ENCODE measurements at regions not wholly inside any gene's neighbourhood (a gene's known extent, or its start where the extent isn't known, plus 50 kb on each side); places are given as distances from the start of the nearest gene placed in this dataset.

DNA sequence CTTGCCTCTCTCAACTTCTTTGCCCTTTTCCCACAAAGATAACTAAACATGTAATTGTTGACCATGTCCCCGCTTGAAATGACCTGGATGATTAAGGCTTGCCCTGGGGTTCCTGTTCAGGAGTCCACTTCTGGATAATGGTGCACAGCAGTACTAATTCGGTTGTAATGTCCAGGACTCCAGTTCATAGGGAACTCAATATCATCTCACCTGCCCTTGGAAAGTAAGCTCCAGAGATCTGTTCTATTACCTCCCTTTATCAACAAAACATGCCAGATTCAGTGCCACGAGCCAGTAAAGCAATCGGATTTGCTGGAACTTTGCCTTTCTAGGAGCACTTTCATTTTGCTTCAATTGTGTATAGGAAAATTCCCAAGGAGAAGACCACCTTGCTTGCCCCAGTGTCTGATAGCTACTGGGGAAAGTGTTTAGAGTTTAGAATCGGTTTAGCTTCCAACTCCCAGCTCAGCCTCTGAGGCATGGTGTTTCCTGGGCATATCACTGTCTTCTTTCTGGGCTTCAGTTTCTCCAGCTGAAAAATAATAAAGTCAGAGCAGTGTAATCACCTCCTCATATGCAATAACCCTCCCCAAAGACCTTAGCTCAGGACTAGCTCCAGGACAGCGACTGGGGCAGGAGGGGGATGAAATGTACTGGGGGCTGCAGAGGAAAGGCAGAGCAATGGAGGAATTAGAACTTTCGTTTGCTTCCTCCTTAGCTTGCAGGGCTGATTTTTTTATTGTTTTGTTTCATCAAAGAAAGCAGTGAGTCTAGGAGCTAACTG is 162.6 kb upstream of the CYRIA start:
- ATAC-seq, result no peak
- Mint-ChIP-seq H3K4me1 (no peaks in the 10 kb centered on the region), H3K27ac (no peak overlapping the region), H3K27me3 (ENCODE audit: low read depth in 2 of 2) (peaks cover 0 to 8% of the 10 kb centered on the region in 2 donors), H3K9me3 (peaks cover 0 to 2% of the 10 kb centered on the region in 2 donors), H3K4me3 (no peak overlapping the region), H3K36me3 (no peaks in the 10 kb centered on the region)
- Histone ChIP-seq H3K4me3 (ENCODE audit: low read length) (no peak overlapping the region), H3K27me3 (ENCODE audit: control insufficient read depth, insufficient read depth, low read length) (no peaks in the 10 kb centered on the region), H3K4me1 (ENCODE audit: control insufficient read depth, insufficient read depth, low read length) (no peaks in the 10 kb centered on the region), H3K36me3 (ENCODE audit: control insufficient read depth, insufficient read depth, low read length) (no peaks in the 10 kb centered on the region), H3K27ac (ENCODE audit: low read length) (no peak overlapping the region), H3K9me3 (ENCODE audit: control insufficient read depth, insufficient read depth, low read length) (no peaks in the 10 kb centered on the region)
- WGBS (ENCODE audit: insufficient coverage), result 75% methylated on average over 7 of the region's 7 CpGs
- no peak for DNase-seq
- intact Hi-C loops (cut with micrococcal nuclease), result no loop called here
- TF ChIP-seq, protein P1, sequence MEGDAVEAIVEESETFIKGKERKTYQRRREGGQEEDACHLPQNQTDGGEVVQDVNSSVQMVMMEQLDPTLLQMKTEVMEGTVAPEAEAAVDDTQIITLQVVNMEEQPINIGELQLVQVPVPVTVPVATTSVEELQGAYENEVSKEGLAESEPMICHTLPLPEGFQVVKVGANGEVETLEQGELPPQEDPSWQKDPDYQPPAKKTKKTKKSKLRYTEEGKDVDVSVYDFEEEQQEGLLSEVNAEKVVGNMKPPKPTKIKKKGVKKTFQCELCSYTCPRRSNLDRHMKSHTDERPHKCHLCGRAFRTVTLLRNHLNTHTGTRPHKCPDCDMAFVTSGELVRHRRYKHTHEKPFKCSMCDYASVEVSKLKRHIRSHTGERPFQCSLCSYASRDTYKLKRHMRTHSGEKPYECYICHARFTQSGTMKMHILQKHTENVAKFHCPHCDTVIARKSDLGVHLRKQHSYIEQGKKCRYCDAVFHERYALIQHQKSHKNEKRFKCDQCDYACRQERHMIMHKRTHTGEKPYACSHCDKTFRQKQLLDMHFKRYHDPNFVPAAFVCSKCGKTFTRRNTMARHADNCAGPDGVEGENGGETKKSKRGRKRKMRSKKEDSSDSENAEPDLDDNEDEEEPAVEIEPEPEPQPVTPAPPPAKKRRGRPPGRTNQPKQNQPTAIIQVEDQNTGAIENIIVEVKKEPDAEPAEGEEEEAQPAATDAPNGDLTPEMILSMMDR (IDR thresholded peaks at IDR 0.05), result no peak

DNA sequence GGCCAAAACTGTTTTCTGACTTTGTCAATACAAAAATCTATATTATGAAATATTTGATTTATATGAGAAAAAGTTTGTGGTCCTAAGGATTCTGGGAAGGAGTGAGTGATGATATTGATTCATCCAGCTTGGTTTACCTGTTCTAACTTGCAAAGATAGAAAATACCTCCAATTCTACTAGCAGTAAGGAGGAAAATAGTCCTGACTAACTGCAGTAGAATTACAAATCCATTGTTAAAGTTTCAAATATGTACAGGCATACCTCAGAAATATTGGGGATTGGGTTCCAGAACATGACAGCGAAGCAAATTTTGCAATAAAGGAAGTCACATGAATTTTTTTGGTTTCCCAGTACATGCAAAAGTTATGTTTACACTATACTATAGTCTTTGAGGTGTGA is 158.8 kb upstream of the CYRIA start:
- WGBS (ENCODE audit: insufficient coverage), result 83% methylated on average over 1 of the region's 1 CpG
- ATAC-seq (no peak), DNase-seq (no peak)
- Histone ChIP-seq H3K4me1 (ENCODE audit: control insufficient read depth, insufficient read depth, low read length) (no peaks in the 10 kb centered on the region), H3K4me3 (ENCODE audit: low read length) (no peak overlapping the region), H3K27me3 (ENCODE audit: control insufficient read depth, insufficient read depth, low read length) (no peaks in the 10 kb centered on the region), H3K27ac (ENCODE audit: low read length) (no peak overlapping the region), H3K36me3 (ENCODE audit: control insufficient read depth, insufficient read depth, low read length) (no peaks in the 10 kb centered on the region), H3K9me3 (ENCODE audit: control insufficient read depth, insufficient read depth, low read length) (no peaks in the 10 kb centered on the region)
- no peaks in the 10 kb centered on the region for H3K4me1 Mint-ChIP-seq
- intact Hi-C loops (cut with micrococcal nuclease), result no loop called here
- H3K27ac Mint-ChIP-seq, result no peak overlapping the region
- H3K9me3 Mint-ChIP-seq, result peaks cover 2% of the 10 kb centered on the region in 2 donors
- H3K36me3 Mint-ChIP-seq, result no peaks in the 10 kb centered on the region
- TF ChIP-seq, protein P1 (IDR thresholded peaks at IDR 0.05), result no peak
- no peak overlapping the region for H3K4me3 Mint-ChIP-seq
- H3K27me3 Mint-ChIP-seq (ENCODE audit: low read depth in 2 of 2), result peaks cover 0 to 10% of the 10 kb centered on the region in 2 donors

DNA sequence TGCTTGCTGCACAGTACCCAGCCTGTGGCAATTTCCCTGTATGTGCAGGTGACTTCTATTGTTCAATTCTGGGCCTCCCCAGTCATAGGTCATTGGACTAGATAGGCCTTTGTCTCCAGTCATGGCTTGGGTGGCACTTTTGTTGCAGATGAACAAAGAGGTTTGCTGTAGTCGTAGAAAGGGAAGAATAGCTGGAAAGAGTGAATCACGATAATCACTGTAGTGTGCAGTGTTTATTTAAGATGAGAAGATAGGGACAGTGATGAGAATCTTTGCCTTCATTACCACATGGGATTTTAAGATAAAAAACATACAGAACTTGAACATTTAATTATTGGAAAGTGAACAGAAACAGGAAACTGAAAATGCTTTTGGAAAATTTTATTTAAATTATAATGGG is 156.1 kb upstream of the CYRIA start:
- Mint-ChIP-seq H3K36me3 (no peaks in the 10 kb centered on the region), H3K4me1 (no peaks in the 10 kb centered on the region), H3K27me3 (ENCODE audit: low read depth in 2 of 2) (peaks cover 0 to 4% of the 10 kb centered on the region in 2 donors), H3K27ac (no peak overlapping the region), H3K9me3 (peaks cover 2% of the 10 kb centered on the region in 2 donors), H3K4me3 (no peak overlapping the region)
- WGBS (ENCODE audit: insufficient coverage), result 90% methylated on average over 2 of the region's 2 CpGs
- no peak for ATAC-seq
- H3K4me3 ChIP-seq (ENCODE audit: low read length), result no peak overlapping the region
- no peak for DNase-seq
- H3K27ac ChIP-seq (ENCODE audit: low read length), result no peak overlapping the region
- intact Hi-C loops (cut with micrococcal nuclease), result no loop called here
- TF ChIP-seq, protein P1 (IDR thresholded peaks at IDR 0.05), result no peak
- no peaks in the 10 kb centered on the region for H3K36me3 ChIP-seq (ENCODE audit: control insufficient read depth, insufficient read depth, low read length)
- H3K27me3 ChIP-seq (ENCODE audit: control insufficient read depth, insufficient read depth, low read length), result no peaks in the 10 kb centered on the region
- H3K9me3 ChIP-seq (ENCODE audit: control insufficient read depth, insufficient read depth, low read length), result no peaks in the 10 kb centered on the region
- no peaks in the 10 kb centered on the region for H3K4me1 ChIP-seq (ENCODE audit: control insufficient read depth, insufficient read depth, low read length)

- no peaks in the 10 kb centered on the region for H3K4me1 Mint-ChIP-seq
- TF ChIP-seq, protein P1 (IDR thresholded peaks at IDR 0.05), result no peak
- no peak overlapping the region for H3K27ac Mint-ChIP-seq
- DNase-seq, result no peak
- ATAC-seq, result no peak
- 88% methylated on average over 5 of the region's 5 CpGs for WGBS (ENCODE audit: insufficient coverage)
- H3K36me3 ChIP-seq (ENCODE audit: control insufficient read depth, insufficient read depth, low read length), result no peaks in the 10 kb centered on the region
- no peak overlapping the region for H3K4me3 ChIP-seq (ENCODE audit: low read length)
- no peaks in the 10 kb centered on the region for H3K4me1 ChIP-seq (ENCODE audit: control insufficient read depth, insufficient read depth, low read length)
- intact Hi-C loops (cut with micrococcal nuclease), result no loop called here
- H3K36me3 Mint-ChIP-seq, result no peaks in the 10 kb centered on the region
- H3K27me3 ChIP-seq (ENCODE audit: control insufficient read depth, insufficient read depth, low read length), result no peaks in the 10 kb centered on the region
- no peak overlapping the region for H3K27ac ChIP-seq (ENCODE audit: low read length)
- H3K9me3 Mint-ChIP-seq, result peaks cover 0 to 2% of the 10 kb centered on the region in 2 donors
- H3K9me3 ChIP-seq (ENCODE audit: control insufficient read depth, insufficient read depth, low read length), result no peaks in the 10 kb centered on the region
- H3K27me3 Mint-ChIP-seq (ENCODE audit: low read depth in 2 of 2), result peaks cover 2 to 6% of the 10 kb centered on the region in 2 donors
- no peak overlapping the region for H3K4me3 Mint-ChIP-seq
Observed at GRCh38 chr2:16818203-16818556, 152.5 kb upstream of the CYRIA start.
